Epithelial cell of esophagus (primary cell): ENCODE measurements at regions not wholly inside any gene's neighbourhood (a gene's known extent, or its start where the extent isn't known, plus 50 kb on each side); places are given as distances from the start of the nearest gene placed in this dataset.
A peak's percentile ranks its signal among the peaks of the same experiment; 100 is the strongest.
"Not testable (repeated sequence)": the region's sequence is repeated elsewhere in the genome, so short reads cannot be mapped to it uniquely, and the experiment has no call there.

Source experiments
- DNase-seq: peaks from one replicate; pipeline ENCODE4 v3.0.0; 2010; ENCODE audit warnings: low read depth
- H3K4me3 ChIP-seq: 2 replicates; pipeline ENCODE4 v1.5.1; 2011; ENCODE audit warnings: mild to moderate bottlenecking, low read length, control low read depth
- TF ChIP-seq, protein P1 (sequence below): IDR thresholded peaks from 2 replicates; pipeline ENCODE4 v1.5.1; 2011; ENCODE audit warnings: low read depth, mild to moderate bottlenecking, low read length, control low read depth, inconsistent platforms; ENCODE audit not compliant: insufficient read depth; ENCODE audit errors: missing control alignments

DNA sequence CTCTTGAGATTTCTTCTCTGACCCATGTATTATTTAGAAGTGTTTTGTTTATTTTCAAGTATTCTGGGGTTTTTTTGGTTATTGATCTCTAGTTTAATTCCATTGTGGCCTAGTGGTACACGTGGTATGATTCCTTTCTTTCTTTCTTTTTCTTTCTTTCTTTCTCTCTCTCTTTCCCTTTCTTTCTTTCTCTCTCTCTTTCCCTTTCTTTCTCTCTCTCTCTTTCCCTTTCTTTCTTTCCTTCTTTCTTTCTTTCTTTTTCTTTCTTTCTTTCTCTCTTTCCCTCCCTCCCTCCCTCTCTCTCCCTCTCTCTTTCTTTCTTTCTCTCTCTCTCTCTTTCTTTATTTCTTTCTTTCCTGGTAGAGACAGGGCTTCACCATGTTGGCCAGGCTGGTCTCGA lies 85.7 kb upstream of the UBE2E1 start:
- TF ChIP-seq, protein P1, sequence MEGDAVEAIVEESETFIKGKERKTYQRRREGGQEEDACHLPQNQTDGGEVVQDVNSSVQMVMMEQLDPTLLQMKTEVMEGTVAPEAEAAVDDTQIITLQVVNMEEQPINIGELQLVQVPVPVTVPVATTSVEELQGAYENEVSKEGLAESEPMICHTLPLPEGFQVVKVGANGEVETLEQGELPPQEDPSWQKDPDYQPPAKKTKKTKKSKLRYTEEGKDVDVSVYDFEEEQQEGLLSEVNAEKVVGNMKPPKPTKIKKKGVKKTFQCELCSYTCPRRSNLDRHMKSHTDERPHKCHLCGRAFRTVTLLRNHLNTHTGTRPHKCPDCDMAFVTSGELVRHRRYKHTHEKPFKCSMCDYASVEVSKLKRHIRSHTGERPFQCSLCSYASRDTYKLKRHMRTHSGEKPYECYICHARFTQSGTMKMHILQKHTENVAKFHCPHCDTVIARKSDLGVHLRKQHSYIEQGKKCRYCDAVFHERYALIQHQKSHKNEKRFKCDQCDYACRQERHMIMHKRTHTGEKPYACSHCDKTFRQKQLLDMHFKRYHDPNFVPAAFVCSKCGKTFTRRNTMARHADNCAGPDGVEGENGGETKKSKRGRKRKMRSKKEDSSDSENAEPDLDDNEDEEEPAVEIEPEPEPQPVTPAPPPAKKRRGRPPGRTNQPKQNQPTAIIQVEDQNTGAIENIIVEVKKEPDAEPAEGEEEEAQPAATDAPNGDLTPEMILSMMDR, result no peak
- no peak overlapping the region for H3K4me3 ChIP-seq
- DNase-seq, result no peak

DNA sequence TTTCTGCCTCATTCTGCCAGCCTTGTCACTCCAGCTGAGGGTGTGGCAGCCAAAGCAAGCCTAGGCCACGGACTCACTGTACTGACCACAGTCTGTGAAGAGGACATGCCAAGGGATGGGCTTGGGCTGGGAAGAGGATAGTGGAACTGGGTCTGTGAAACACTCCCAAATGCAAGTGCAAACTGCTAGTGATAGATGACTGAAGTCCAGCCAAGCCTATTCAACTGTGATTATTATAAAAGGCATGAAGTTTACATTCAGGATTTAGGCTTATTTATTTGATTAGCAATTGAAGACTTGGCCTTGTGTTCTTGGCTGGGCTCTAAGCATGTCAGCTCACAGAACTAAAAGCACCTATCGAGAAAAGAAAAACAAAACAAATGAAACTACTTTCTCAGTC lies 84.9 kb upstream of the UBE2E1 start:
- DNase-seq, result peak; percentile 48
- TF ChIP-seq, protein P1, result no peak
- H3K4me3 ChIP-seq, result no peak overlapping the region

DNA sequence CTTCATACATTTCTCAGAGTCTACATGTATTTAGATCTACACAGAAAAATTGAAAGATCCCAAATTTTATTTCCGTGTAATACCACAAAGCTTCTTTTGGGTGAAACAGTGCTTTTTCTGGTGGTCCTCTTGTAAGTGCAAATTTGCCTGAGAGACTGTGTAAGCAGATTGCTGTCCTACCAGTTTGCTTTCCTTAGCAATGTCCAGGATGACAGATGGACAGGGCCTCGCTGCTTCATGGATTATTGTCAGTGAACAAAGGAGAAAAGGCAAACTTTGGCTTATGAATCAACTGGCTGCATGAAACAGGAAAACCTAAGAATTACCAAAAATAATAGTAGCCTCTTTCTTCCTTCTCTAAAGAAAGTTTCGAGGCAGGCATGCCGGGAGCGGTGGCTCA lies 82.6 kb upstream of the UBE2E1 start:
- no peak for DNase-seq
- TF ChIP-seq, protein P1, result no peak
- H3K4me3 ChIP-seq, result no peak overlapping the region

DNA sequence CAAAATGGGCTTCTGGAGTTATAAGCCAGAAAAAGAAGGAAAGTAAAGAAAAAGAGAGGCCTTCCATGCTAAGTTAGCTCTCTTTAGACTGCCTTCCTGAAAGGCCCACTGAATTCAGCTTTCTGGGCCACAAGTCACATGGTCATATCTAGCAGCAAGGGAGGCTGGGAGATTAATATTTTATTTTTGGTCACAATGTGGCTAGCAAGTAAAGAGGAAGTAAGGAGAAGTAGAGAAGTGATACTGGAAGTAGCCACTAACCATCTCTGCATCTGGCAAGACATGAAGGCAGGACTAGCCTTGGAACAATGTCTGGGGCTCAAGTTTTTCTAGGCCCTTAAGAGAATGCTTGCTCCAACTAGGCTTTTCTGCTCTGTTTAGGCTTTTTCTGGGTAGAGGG lies 81.8 kb upstream of the UBE2E1 start:
- TF ChIP-seq, protein P1, result no peak
- DNase-seq, result no peak
- H3K4me3 ChIP-seq, result no peak overlapping the region

DNA sequence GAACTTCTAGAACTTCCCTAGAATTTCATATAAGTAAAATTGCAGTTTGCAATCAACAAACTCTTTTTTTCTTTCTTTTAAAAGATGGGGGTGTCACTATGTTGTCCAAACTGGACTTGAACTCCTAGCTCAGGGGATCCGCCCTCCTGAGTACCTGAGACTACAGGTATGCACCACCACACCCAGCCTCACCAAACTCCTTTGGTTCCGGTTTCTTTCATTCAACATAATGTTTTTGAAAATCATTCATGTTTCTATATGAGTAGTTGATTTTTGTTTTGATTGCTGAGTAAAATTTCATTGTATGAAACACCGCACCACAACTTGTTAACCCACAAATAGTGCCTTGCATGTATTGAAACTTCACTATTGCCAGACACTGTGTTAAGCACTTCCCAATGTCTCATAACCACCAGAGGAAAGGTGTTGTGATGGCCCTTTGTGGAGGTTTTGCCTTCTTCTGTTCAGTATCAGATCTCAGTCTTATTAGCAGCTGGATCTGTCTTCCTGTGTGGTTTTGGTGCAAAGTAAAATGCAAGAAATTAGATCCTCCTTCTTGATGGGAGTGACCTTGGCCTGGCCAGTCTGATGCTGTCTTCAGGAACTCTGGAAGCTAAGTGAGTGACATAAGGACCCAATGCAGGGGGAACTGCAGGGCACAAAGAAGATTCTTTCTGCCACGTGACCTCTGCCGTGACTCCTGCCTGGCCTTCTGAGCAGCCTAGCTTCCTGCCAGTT lies 78.8 kb upstream of the UBE2E1 start:
- DNase-seq, result no peak
- TF ChIP-seq, protein P1, result no peak
- H3K4me3 ChIP-seq, result no peak overlapping the region

DNA sequence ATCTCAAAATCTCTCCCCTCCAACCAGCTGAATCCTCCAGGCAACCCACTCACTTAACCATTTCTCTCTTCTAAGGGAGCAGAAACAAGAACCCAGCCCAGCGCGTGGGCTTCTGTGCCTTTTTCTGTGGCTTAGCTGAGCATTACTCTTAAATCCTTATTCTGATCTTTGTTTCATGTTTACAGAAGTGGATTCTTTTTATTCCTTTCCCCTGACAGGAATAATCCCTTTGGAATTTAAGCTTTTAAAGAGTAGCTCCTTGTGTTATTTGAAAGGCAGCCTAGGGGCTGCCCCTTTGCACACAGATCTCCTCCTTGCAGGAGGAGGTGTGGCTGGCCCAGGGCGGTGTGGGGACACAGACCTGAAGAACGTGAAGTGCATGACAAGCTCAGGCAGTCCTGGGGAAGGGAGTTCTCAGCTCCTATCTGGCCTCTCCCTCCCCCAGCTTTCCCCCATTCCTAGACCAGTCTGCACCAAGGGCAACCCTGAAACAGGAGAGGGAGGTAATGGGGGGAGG lies 77.1 kb upstream of the UBE2E1 start:
- no peak overlapping the region for H3K4me3 ChIP-seq
- TF ChIP-seq, protein P1, result no peak
- DNase-seq, result peak; percentile 67

DNA sequence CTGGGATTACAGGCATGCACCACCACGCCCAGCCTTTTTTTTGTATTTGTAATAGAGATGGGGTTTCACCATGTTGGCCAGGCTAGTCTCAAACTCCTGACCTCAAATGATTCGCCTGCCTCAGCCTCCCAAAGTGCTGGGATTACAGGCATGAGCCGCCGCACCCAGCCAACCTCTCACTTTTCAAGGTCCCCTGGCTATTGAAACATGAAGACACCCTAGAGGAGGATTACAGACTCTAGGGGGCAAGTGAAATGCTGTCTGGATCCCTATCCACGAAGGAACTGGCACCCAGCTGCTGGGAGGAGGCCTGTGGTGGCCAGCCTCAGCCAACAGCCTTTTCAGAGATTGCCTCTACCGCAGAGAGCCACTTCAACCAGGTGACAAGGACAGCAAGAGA lies 76.4 kb upstream of the UBE2E1 start:
- not testable (repeated sequence) for DNase-seq, H3K4me3 ChIP-seq
